RWPE2 (cell line): ENCODE measurements at regions not wholly inside any gene's neighbourhood (a gene's known extent, or its start where the extent isn't known, plus 50 kb on each side); places are given as distances from the start of the nearest gene placed in this dataset.

Experiments used
- ATAC-seq: fragments of 200-7000 bp; cut with Tn5 transposase; 3 replicates; pipeline ENCODE4 v1.9.1; 2021; ENCODE audit warnings: low read depth
- DNase-seq: peaks from one replicate; pipeline ENCODE4 v3.0.0-alpha.2; 2020; ENCODE audit warnings: low spot score
- H3K27ac ChIP-seq: fragments of 450-650 bp; 2 replicates; pipeline ENCODE4 v1.5.1; 2017; ENCODE audit warnings: mild to moderate bottlenecking; ENCODE audit not compliant: poor library complexity, severe bottlenecking
- H3K27me3 ChIP-seq: fragments of 250-450 bp; sonication (Bioruptor Pico); 2 replicates; pipeline ENCODE4 v1.5.1; 2021; ENCODE audit warnings: mild to moderate bottlenecking, moderate library complexity; ENCODE audit not compliant: insufficient read depth, poor library complexity, severe bottlenecking
- H3K36me3 ChIP-seq: fragments of 250-450 bp; sonication (Bioruptor Pico); 2 replicates; pipeline ENCODE4 v1.5.1; 2020; ENCODE audit warnings: low read depth, mild to moderate bottlenecking, moderate library complexity
- H3K4me1 ChIP-seq: fragments of 250-450 bp; sonication (Bioruptor Pico); 2 replicates; pipeline ENCODE4 v1.5.1; 2021; ENCODE audit warnings: mild to moderate bottlenecking, moderate library complexity; ENCODE audit not compliant: insufficient read depth, poor library complexity, severe bottlenecking
- H3K4me3 ChIP-seq: fragments of 250-450 bp; sonication (Bioruptor Pico); 2 replicates; pipeline ENCODE4 v1.5.1; 2021; ENCODE audit warnings: mild to moderate bottlenecking, moderate library complexity; ENCODE audit not compliant: severe bottlenecking
- H3K9me3 ChIP-seq: fragments of 250-450 bp; sonication (Bioruptor Pico); 2 replicates; pipeline ENCODE4 v1.5.1; 2021; ENCODE audit warnings: mild to moderate bottlenecking, moderate library complexity; ENCODE audit not compliant: severe bottlenecking
- CTCF ChIP-seq: fragments of 450-650 bp; IDR thresholded peaks from one replicate; pipeline ENCODE4 v1.5.1; 2017; ENCODE audit warnings: mild to moderate bottlenecking, moderate library complexity; ENCODE audit not compliant: poor library complexity, severe bottlenecking

- Histone ChIP-seq H3K27me3 (peaks cover 29% of the 10 kb centered on the region), H3K27ac (no peak overlapping the region), H3K4me1 (no peaks in the 10 kb centered on the region), H3K36me3 (no peaks in the 10 kb centered on the region), H3K4me3 (no peak overlapping the region), H3K9me3 (no peaks in the 10 kb centered on the region)
- ATAC-seq (peak; percentile 40; the same call in 1 of the 3 replicates), DNase-seq (no peak)
- TF ChIP-seq CTCF, result no peak
Observed at GRCh38 chr6:28742668-28743270, 181.0 kb downstream of the TRIM27 start.

- Histone ChIP-seq H3K27me3 (peaks cover 23% of the 10 kb centered on the region), H3K4me3 (no peak overlapping the region), H3K36me3 (no peaks in the 10 kb centered on the region), H3K27ac (no peak overlapping the region), H3K4me1 (no peaks in the 10 kb centered on the region), H3K9me3 (no peaks in the 10 kb centered on the region)
- DNase-seq, result no peak
- ATAC-seq, result no peak
- TF ChIP-seq CTCF, result no peak
Observed at GRCh38 chr6:28743271-28743789, 180.5 kb downstream of the TRIM27 start.

GRCh38 chr6:28747083-28747630, 176.6 kb downstream of the TRIM27 start:
- Histone ChIP-seq H3K27ac (no peak overlapping the region), H3K27me3 (peaks cover 19% of the 10 kb centered on the region), H3K4me3 (peak overlapping the region; percentile 23), H3K9me3 (peaks cover 5% of the 10 kb centered on the region), H3K4me1 (no peaks in the 10 kb centered on the region), H3K36me3 (no peaks in the 10 kb centered on the region)
- peak; percentile 19; the same call in 1 of the 3 replicates for ATAC-seq
- DNase-seq, result no peak
- no peak for TF ChIP-seq CTCF

GRCh38 chr6:28747631-28748157, 176.1 kb downstream of the TRIM27 start:
- Histone ChIP-seq H3K4me3 (peak overlapping the region; percentile 23), H3K9me3 (peaks cover 5% of the 10 kb centered on the region), H3K36me3 (no peaks in the 10 kb centered on the region), H3K27ac (no peak overlapping the region), H3K27me3 (peaks cover 19% of the 10 kb centered on the region), H3K4me1 (no peaks in the 10 kb centered on the region)
- ATAC-seq (peak; percentile 89), DNase-seq (peak; percentile 79)
- no peak for TF ChIP-seq CTCF

GRCh38 chr6:28748192-28748591, 175.6 kb downstream of the TRIM27 start:
- H3K4me3 ChIP-seq, result no peak overlapping the region

More at GRCh38 chr6:28748192-28748591, 175.6 kb downstream of the TRIM27 start:
- no peak for ATAC-seq
- H3K4me1 ChIP-seq, result no peaks in the 10 kb centered on the region
- no peak overlapping the region for H3K27ac ChIP-seq
- peaks cover 19% of the 10 kb centered on the region for H3K27me3 ChIP-seq
- no peak for TF ChIP-seq CTCF
- DNase-seq, result no peak
- no peaks in the 10 kb centered on the region for H3K36me3 ChIP-seq
- peaks cover 5% of the 10 kb centered on the region for H3K9me3 ChIP-seq
